Loucy (cell line): ENCODE measurements at regions not wholly inside any gene's neighbourhood (a gene's known extent, or its start where the extent isn't known, plus 50 kb on each side); places are given as distances from the start of the nearest gene placed in this dataset.

Experiments
- H2AFZ ChIP-seq: fragments of 200-600 bp; sonication (generic); 2 replicates; pipeline ENCODE4 v1.6.0; 2016; ENCODE audit warnings: antibody characterized with exemption, mild to moderate bottlenecking, low read length, moderate library complexity
- H3F3A ChIP-seq: fragments of 200-600 bp; 2 replicates; pipeline ENCODE4 v1.6.0; 2016; ENCODE audit warnings: antibody characterized with exemption, low read depth, mild to moderate bottlenecking
- H3K27me3 ChIP-seq: fragments of 200-600 bp; sonication (generic); 2 replicates; pipeline ENCODE4 v1.6.1; 2014; ENCODE audit warnings: low read length, mild to moderate bottlenecking; ENCODE audit not compliant: insufficient read depth, poor library complexity, severe bottlenecking
- H3K36me3 ChIP-seq: fragments of 200-600 bp; sonication (generic); 2 replicates; pipeline ENCODE4 v1.6.1; 2016; ENCODE audit warnings: low read length; ENCODE audit not compliant: insufficient read depth
- H3K4me1 ChIP-seq: fragments of 200-600 bp; sonication (generic); 2 replicates; pipeline ENCODE4 v1.5.1; 2014; ENCODE audit warnings: low read length, mild to moderate bottlenecking; ENCODE audit not compliant: insufficient read depth, poor library complexity, severe bottlenecking
- H3K4me2 ChIP-seq: fragments of 200-600 bp; sonication (generic); 2 replicates; pipeline ENCODE4 v1.6.0; 2014; ENCODE audit warnings: antibody characterized with exemption, low read length, low read depth, mild to moderate bottlenecking; ENCODE audit not compliant: poor library complexity, severe bottlenecking
- H3K4me3 ChIP-seq: fragments of 200-600 bp; sonication (generic); 2 replicates; pipeline ENCODE4 v1.5.1; 2014; ENCODE audit warnings: low read length, mild to moderate bottlenecking, mixed read lengths; ENCODE audit not compliant: poor library complexity, severe bottlenecking
- H3K79me2 ChIP-seq: fragments of 200-600 bp; sonication (generic); 2 replicates; pipeline ENCODE4 v1.6.1; 2014; ENCODE audit warnings: low read length; ENCODE audit not compliant: insufficient read depth
- H3K9ac ChIP-seq: fragments of 200-600 bp; sonication (generic); 2 replicates; pipeline ENCODE4 v1.6.0; 2014; ENCODE audit warnings: mild to moderate bottlenecking, low read depth, low read length, moderate library complexity; ENCODE audit not compliant: poor library complexity, severe bottlenecking
- H3K9me2 ChIP-seq: fragments of 200-600 bp; sonication (generic); replicated peaks from 2 replicates; pipeline ENCODE4 v1.6.1; 2016; ENCODE audit warnings: low read depth, low read length, mixed read lengths
- H3K9me3 ChIP-seq: fragments of 200-600 bp; sonication (generic); 2 replicates; pipeline ENCODE4 v1.6.1; 2014; ENCODE audit warnings: mild to moderate bottlenecking, antibody characterized with exemption, low read length, low read depth; ENCODE audit not compliant: insufficient read depth
- H4K20me1 ChIP-seq: fragments of 200-600 bp; sonication (generic); 2 replicates; pipeline ENCODE4 v1.6.0; 2014; ENCODE audit warnings: antibody characterized with exemption, low read length, mild to moderate bottlenecking; ENCODE audit not compliant: insufficient read depth, poor library complexity, severe bottlenecking
- EZH2phosphoT487 ChIP-seq: fragments of 200-600 bp; IDR thresholded peaks from 2 replicates; pipeline ENCODE4 v1.6.1; 2018; ENCODE audit warnings: antibody characterized with exemption, mild to moderate bottlenecking, moderate library complexity, borderline replicate concordance
- TF ChIP-seq, protein P1 (sequence below): fragments of 200-600 bp; sonication (generic); conservative IDR thresholded peaks from 2 replicates; pipeline ENCODE4 v1.5.1; 2014; ENCODE audit warnings: mild to moderate bottlenecking, antibody characterized with exemption, low read length

- no peak overlapping the region for H3K9ac ChIP-seq
- no peaks in the 10 kb centered on the region for H4K20me1 ChIP-seq
- no peaks in the 10 kb centered on the region for H3K4me1 ChIP-seq
- H3K79me2 ChIP-seq = no peaks in the 10 kb centered on the region
- no peaks in the 10 kb centered on the region for H3K27me3 ChIP-seq
- H3K9me3 ChIP-seq = no peaks in the 10 kb centered on the region
- H3K9me2 ChIP-seq = no peaks in the 10 kb centered on the region
- H3K4me2 ChIP-seq = no peak overlapping the region
- H3K36me3 ChIP-seq = no peaks in the 10 kb centered on the region
- H3K4me3 ChIP-seq = no peak overlapping the region
- H2AFZ ChIP-seq = no peak overlapping the region
- TF ChIP-seq EZH2phosphoT487 = no peak
- TF ChIP-seq, protein P1, sequence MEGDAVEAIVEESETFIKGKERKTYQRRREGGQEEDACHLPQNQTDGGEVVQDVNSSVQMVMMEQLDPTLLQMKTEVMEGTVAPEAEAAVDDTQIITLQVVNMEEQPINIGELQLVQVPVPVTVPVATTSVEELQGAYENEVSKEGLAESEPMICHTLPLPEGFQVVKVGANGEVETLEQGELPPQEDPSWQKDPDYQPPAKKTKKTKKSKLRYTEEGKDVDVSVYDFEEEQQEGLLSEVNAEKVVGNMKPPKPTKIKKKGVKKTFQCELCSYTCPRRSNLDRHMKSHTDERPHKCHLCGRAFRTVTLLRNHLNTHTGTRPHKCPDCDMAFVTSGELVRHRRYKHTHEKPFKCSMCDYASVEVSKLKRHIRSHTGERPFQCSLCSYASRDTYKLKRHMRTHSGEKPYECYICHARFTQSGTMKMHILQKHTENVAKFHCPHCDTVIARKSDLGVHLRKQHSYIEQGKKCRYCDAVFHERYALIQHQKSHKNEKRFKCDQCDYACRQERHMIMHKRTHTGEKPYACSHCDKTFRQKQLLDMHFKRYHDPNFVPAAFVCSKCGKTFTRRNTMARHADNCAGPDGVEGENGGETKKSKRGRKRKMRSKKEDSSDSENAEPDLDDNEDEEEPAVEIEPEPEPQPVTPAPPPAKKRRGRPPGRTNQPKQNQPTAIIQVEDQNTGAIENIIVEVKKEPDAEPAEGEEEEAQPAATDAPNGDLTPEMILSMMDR = no peak
- H3F3A ChIP-seq = no peaks in the 10 kb centered on the region
Observed at GRCh38 chr3:72049300-72049699, 264.4 kb upstream of the PROK2 start.

GRCh38 chr3:72048873-72049272, 263.9 kb upstream of the PROK2 start:
- Histone ChIP-seq H3K9me3 (no peaks in the 10 kb centered on the region), H3K79me2 (no peaks in the 10 kb centered on the region), H4K20me1 (no peaks in the 10 kb centered on the region), H3K4me2 (no peak overlapping the region), H3K4me3 (no peak overlapping the region), H3F3A (no peaks in the 10 kb centered on the region), H2AFZ (no peak overlapping the region), H3K9ac (no peak overlapping the region), H3K36me3 (no peaks in the 10 kb centered on the region), H3K9me2 (no peaks in the 10 kb centered on the region), H3K4me1 (no peaks in the 10 kb centered on the region), H3K27me3 (no peaks in the 10 kb centered on the region)
- no peak for TF ChIP-seq EZH2phosphoT487
- TF ChIP-seq, protein P1 = no peak

- Histone ChIP-seq H3K4me1 (peaks cover 5% of the 10 kb centered on the region), H3K4me3 (no peak overlapping the region), H3K9ac (no peak overlapping the region), H3K36me3 (no peaks in the 10 kb centered on the region), H3K9me2 (no peaks in the 10 kb centered on the region), H3K27me3 (no peaks in the 10 kb centered on the region), H3K4me2 (no peak overlapping the region), H3K9me3 (no peaks in the 10 kb centered on the region), H3K79me2 (no peaks in the 10 kb centered on the region), H4K20me1 (no peaks in the 10 kb centered on the region), H2AFZ (no peak overlapping the region), H3F3A (no peaks in the 10 kb centered on the region)
- no peak for TF ChIP-seq EZH2phosphoT487
- TF ChIP-seq, protein P1 = no peak
Observed at GRCh38 chr3:72047221-72047871, 262.4 kb upstream of the PROK2 start.
